K562 (cell line): ENCODE measurements at regions not wholly inside any gene's neighbourhood (a gene's known extent, or its start where the extent isn't known, plus 50 kb on each side); places are given as distances from the start of the nearest gene placed in this dataset.
A peak's percentile ranks its signal among the peaks of the same experiment; 100 is the strongest.

ENCODE experiments used
- ATAC-seq: fragments of 200-7000 bp; cut with Tn5 transposase; 3 replicates; pipeline ENCODE4 v1.9.1; 2020; ENCODE audit warnings: moderate library complexity
- BruUV-seq: library from RNA; stranded (reverse); fragments of 400-500 nt; replicated peaks from 2 replicates; lab custom pipeline; 2021; lab: Mats Ljungman, UMichigan
- CTCF ChIA-PET: fragments of 300-600 bp; formaldehyde crosslinking; extraction: SDS; loops from one replicate; lab custom pipeline; 2021; ENCODE audit warnings: low intra/inter-chr PET ratio; lab: Yijun Ruan, JAX
- POLR2A ChIA-PET: fragments of 300-600, 350-650 bp; sonication (Branson Sonifier 250); formaldehyde crosslinking; extraction: SDS; loops from one replicate; lab custom pipeline; 2021; ENCODE audit warnings: antibody characterized with exemption, inconsistent platforms; lab: Yijun Ruan, JAX
- DNase-seq, 4 experiments: peaks; one replicate each; pipeline versions ENCODE4 v3.0.0 to v3.0.0-alpha.2; 2011 to 2018; ENCODE audit warnings: low spot score in 3 of 4, mixed read lengths in 3 of 4; ENCODE audit errors: extremely low read depth in 1 of 4
- FAIRE-seq: peaks from 2 replicates; lab custom pipeline; 2011; peaks lifted over from hg19 to GRCh38; lab: Jason Lieb, UNC
- H2AFZ ChIP-seq: 2 replicates; pipeline ENCODE4 v1.6.0; 2011; ENCODE audit warnings: low read depth, low read length, control low read depth, inconsistent platforms
- H3K27ac ChIP-seq: fragments of 200-600 bp; 3 replicates; pipeline ENCODE4 v1.8.0; 2011; ENCODE audit warnings: low read depth, mild to moderate bottlenecking, control low read depth, inconsistent platforms, low read length, moderate library complexity, mixed read lengths; ENCODE audit errors: extremely low read depth
- H3K27me3 ChIP-seq, 2 experiments: fragments of 300-600 bp in 1 of 2; 2 replicates in 1 of 2; 3 replicates in 1 of 2; pipeline versions ENCODE4 v1.6.0 to v1.8.0; 2011; ENCODE audit warnings: inconsistent platforms in 2 of 2, low read length in 2 of 2, mild to moderate bottlenecking in 1 of 2, mixed read lengths in 1 of 2, moderate library complexity in 1 of 2; ENCODE audit not compliant: control insufficient read depth in 2 of 2, insufficient read depth in 2 of 2
- H3K36me3 ChIP-seq: fragments of 300-600 bp; 3 replicates; pipeline ENCODE4 v1.8.0; 2011; ENCODE audit warnings: mild to moderate bottlenecking, low read length, inconsistent platforms; ENCODE audit not compliant: control insufficient read depth, insufficient read depth
- H3K4me1 ChIP-seq, 2 experiments: fragments of 200-600 bp in 1 of 2; replicated peaks in 1 of 2; 2 replicates in 1 of 2; 3 replicates in 1 of 2; pipeline versions ENCODE4 v1.5.1 to v1.8.0; 2011; ENCODE audit warnings: inconsistent platforms in 2 of 2, low read length in 2 of 2, mild to moderate bottlenecking in 1 of 2, mixed read lengths in 1 of 2, moderate library complexity in 1 of 2; ENCODE audit not compliant: control insufficient read depth in 2 of 2, insufficient read depth in 2 of 2
- H3K4me2 ChIP-seq: 2 replicates; pipeline ENCODE4 v1.6.1; 2011; ENCODE audit warnings: low read length, control low read depth, inconsistent platforms, mixed read lengths; ENCODE audit not compliant: insufficient read depth
- H3K4me3 ChIP-seq: fragments of 200-600 bp; sonication (generic), shearing (Covaris generic); 2 replicates; pipeline ENCODE4 v1.5.1; 2016; ENCODE audit warnings: control low read depth, inconsistent platforms
- H3K79me2 ChIP-seq: fragments of 200-600 bp; 3 replicates; pipeline ENCODE4 v1.8.0; 2011; ENCODE audit warnings: low read length, inconsistent platforms; ENCODE audit not compliant: control insufficient read depth, insufficient read depth
- H3K9ac ChIP-seq, 2 experiments: 2 replicates each; pipeline versions ENCODE4 v1.6.0 to v1.6.1; 2011; ENCODE audit warnings: low read depth in 2 of 2, low read length in 2 of 2, control low read depth in 1 of 2, inconsistent platforms in 1 of 2, mild to moderate bottlenecking in 1 of 2, mixed read lengths in 1 of 2; ENCODE audit not compliant: insufficient read depth in 1 of 2
- H3K9me1 ChIP-seq: one replicate; pipeline ENCODE4 v1.6.0; 2011; ENCODE audit warnings: inconsistent platforms, mild to moderate bottlenecking, low read length, moderate library complexity; ENCODE audit not compliant: control insufficient read depth, insufficient read depth
- H3K9me3 ChIP-seq: replicated peaks from 2 replicates; pipeline ENCODE4 v1.5.1; 2011; ENCODE audit warnings: low read depth, low read length, inconsistent platforms; ENCODE audit not compliant: control insufficient read depth, insufficient read depth
- H4K20me1 ChIP-seq: replicated peaks from 2 replicates; pipeline ENCODE4 v1.6.1; 2011; ENCODE audit warnings: low read length, inconsistent platforms, mixed read lengths; ENCODE audit not compliant: control insufficient read depth, insufficient read depth
- EZH2 ChIP-seq: IDR thresholded peaks from 2 replicates; pipeline ENCODE4 v1.6.1; 2012; ENCODE audit warnings: low read depth, mild to moderate bottlenecking, inconsistent platforms, low read length, borderline replicate concordance
- FOXK1 ChIP-seq: sonication (generic); formaldehyde crosslinking; IDR thresholded peaks from 2 replicates; pipeline ENCODE4 v1.8.0; 2022; ENCODE audit warnings: missing genetic modification reagents, mild to moderate bottlenecking, borderline replicate concordance
- GATAD2B ChIP-seq: fragments of 450-650 bp; IDR thresholded peaks from 2 replicates; pipeline ENCODE4 v1.6.1; 2017; ENCODE audit warnings: mild to moderate bottlenecking, borderline replicate concordance
- GTF2E2 ChIP-seq: fragments of 200-800 bp; sonication (Bioruptor generic); IDR thresholded peaks from 2 replicates; pipeline ENCODE4 v1.6.1; 2016; ENCODE audit warnings: missing genetic modification characterization, missing compliant biosample characterization
- JUN ChIP-seq, 2 experiments: sonication (generic) in 1 of 2; formaldehyde crosslinking in 1 of 2; IDR thresholded peaks; 2 replicates each; pipeline versions ENCODE4 v1.6.1 to v1.8.0; 2012 to 2022; ENCODE audit warnings: borderline replicate concordance in 2 of 2, mild to moderate bottlenecking in 2 of 2, improper control_type of control experiment in 1 of 2, low read depth in 1 of 2, low read length in 1 of 2, missing genetic modification reagents in 1 of 2
- MAFF ChIP-seq: IDR thresholded peaks from 2 replicates; pipeline ENCODE4 v1.6.1; 2012; ENCODE audit warnings: low read length, improper control_type of control experiment
- MTF1 ChIP-seq: fragments of 250-450 bp; sonication (Bioruptor Pico); IDR thresholded peaks from 2 replicates; pipeline ENCODE4 v1.9.0; 2021; ENCODE audit warnings: moderate library complexity, mild to moderate bottlenecking, inconsistent platforms, borderline replicate concordance
- NCOR1 ChIP-seq: fragments of 450-650 bp; IDR thresholded peaks from 2 replicates; pipeline ENCODE4 v1.6.1; 2016; ENCODE audit warnings: mild to moderate bottlenecking, moderate library complexity
- NR2F6 ChIP-seq: fragments of 450-650 bp; formaldehyde crosslinking; IDR thresholded peaks from 2 replicates; pipeline ENCODE4 v1.4.0; 2020; ENCODE audit warnings: mild to moderate bottlenecking
- XRCC5 ChIP-seq: fragments of 200-400 bp; formaldehyde crosslinking; IDR thresholded peaks from 2 replicates; pipeline ENCODE4 v1.6.1; 2017; ENCODE audit warnings: low read depth, mild to moderate bottlenecking, low read length
- ZEB2 ChIP-seq: fragments of 450-650 bp; IDR thresholded peaks from 2 replicates; pipeline ENCODE4 v1.6.1; 2016
- ZNF324 ChIP-seq: fragments of 250-450 bp; sonication (Bioruptor Pico); IDR thresholded peaks from 2 replicates; pipeline ENCODE4 v1.4.0; 2020; ENCODE audit warnings: mild to moderate bottlenecking
- ZNF408 ChIP-seq: fragments of 250-450 bp; sonication (Bioruptor Pico); IDR thresholded peaks from 2 replicates; pipeline ENCODE4 v1.4.0; 2020; ENCODE audit warnings: low read depth, mild to moderate bottlenecking, moderate library complexity
- WGBS: fragments of 100-300 bp; shearing (Covaris generic); methylation state at CpG from one replicate; pipeline ENCODE4 v1.1.6; 2016; ENCODE audit warnings: low coverage, mixed read lengths; ENCODE audit not compliant: insufficient coverage; ENCODE audit errors: missing lambda C conversion rate; 5-methylcytosine and 5-hydroxymethylcytosine counted together
- in situ Hi-C: fragments of 300-500 bp; cut with MboI; formaldehyde crosslinking; loops from 4 replicates; pipeline ENCODE4 v1.15.0; 2018; ENCODE audit warnings: inconsistent platforms, mixed read lengths
- intact Hi-C: fragments of 100-400 bp; cut with micrococcal nuclease; formaldehyde crosslinking; loops from 2 replicates; pipeline ENCODE4 v1.14.2; 2022
- TF ChIP-seq, protein P1 (sequence below): fragments of 450-650 bp; formaldehyde crosslinking; IDR thresholded peaks from 2 replicates; pipeline ENCODE4 v1.4.0; 2020; ENCODE audit warnings: mild to moderate bottlenecking, moderate library complexity
- TF ChIP-seq, protein P2 (sequence below): fragments of 250-450 bp; sonication (Bioruptor Pico); IDR thresholded peaks from 2 replicates; pipeline ENCODE4 v1.4.0; 2020; ENCODE audit warnings: mild to moderate bottlenecking
- TF ChIP-seq, protein P3 (sequence below): fragments of 450-650 bp; formaldehyde crosslinking; IDR thresholded peaks from 2 replicates; pipeline ENCODE4 v1.4.0; 2020; ENCODE audit warnings: mild to moderate bottlenecking, mixed read lengths
- TF ChIP-seq, protein P4 (sequence below), 3 experiments: IDR thresholded peaks in 2 of 3; conservative IDR thresholded peaks in 1 of 3; 2 replicates each; pipeline ENCODE4 v1.5.1; 2011 to 2012; ENCODE audit warnings: low read length in 3 of 3, mild to moderate bottlenecking in 3 of 3, control low read depth in 2 of 3, improper control_type of control experiment in 1 of 3, inconsistent platforms in 1 of 3, low read depth in 1 of 3, mixed read lengths in 1 of 3, moderate library complexity in 1 of 3; ENCODE audit not compliant: insufficient read depth in 2 of 3

DNA sequence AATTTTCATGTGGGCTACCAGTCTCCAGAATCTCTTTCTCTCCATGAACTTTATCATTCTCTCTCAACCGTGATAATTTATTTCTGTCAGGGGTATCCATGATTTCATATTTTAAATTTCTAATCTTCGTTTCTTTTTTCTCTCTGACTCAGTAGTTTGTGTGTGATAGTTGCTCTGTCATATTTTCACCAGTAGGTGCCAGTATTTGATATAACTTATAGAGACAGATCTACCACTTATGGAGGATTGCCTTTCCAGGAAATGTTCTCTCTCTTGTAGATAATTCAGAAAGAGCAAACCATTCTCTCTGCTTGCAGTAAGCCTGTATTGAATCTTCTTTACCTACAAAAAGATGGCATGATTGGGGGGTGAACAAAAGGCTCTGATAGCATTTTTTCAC is 79.3 kb upstream of the DYNLT3 start:
- H3K9ac ChIP-seq = no peak overlapping the region
- intact Hi-C loops (loop anchor here (1.0 to 2.0 kb wide), 2 partner anchors 240 to 248 kb away; no protein-coding TSS in a partner anchor), in situ Hi-C loops (loop anchor here (10.0 kb wide), 1 partner anchor 248 kb away; no protein-coding TSS in a partner anchor)
- no peaks in the 10 kb centered on the region for H3K36me3 ChIP-seq
- H3K4me1 ChIP-seq = no peaks in the 10 kb centered on the region
- no peaks in the 10 kb centered on the region for H3K9me1 ChIP-seq
- WGBS = 0% methylated on average over 2 of the region's 2 CpGs
- H3K27ac ChIP-seq = no peak overlapping the region
- H3K4me3 ChIP-seq = no peak overlapping the region
- H3K9me3 ChIP-seq = no peaks in the 10 kb centered on the region
- no peak overlapping the region for H3K4me2 ChIP-seq
- no peak overlapping the region for H2AFZ ChIP-seq
- no peaks in the 10 kb centered on the region for H3K27me3 ChIP-seq
- ChIA-PET CTCF (interaction anchor here (1.1 kb wide), 1 partner anchor 248 kb away, joined by 3 read pairs; no protein-coding TSS in a partner anchor), POLR2A (no interaction called here)
- DNase-seq (peak; percentile 12 to 26 (median 16)), FAIRE-seq (no peak), ATAC-seq (peak; percentile 59; the same call in 1 of the 3 replicates)
- H3K79me2 ChIP-seq = no peaks in the 10 kb centered on the region
- no TSS peak for BruUV-seq
- no peaks in the 10 kb centered on the region for H4K20me1 ChIP-seq
- TF ChIP-seq XRCC5 = no peak
- no peak for TF ChIP-seq GTF2E2 (tag)
- no peak for TF ChIP-seq NCOR1
- no peak for TF ChIP-seq ZEB2
- TF ChIP-seq ZNF408 (CRISPR knock-in tag) = no peak
- TF ChIP-seq, protein P1, sequence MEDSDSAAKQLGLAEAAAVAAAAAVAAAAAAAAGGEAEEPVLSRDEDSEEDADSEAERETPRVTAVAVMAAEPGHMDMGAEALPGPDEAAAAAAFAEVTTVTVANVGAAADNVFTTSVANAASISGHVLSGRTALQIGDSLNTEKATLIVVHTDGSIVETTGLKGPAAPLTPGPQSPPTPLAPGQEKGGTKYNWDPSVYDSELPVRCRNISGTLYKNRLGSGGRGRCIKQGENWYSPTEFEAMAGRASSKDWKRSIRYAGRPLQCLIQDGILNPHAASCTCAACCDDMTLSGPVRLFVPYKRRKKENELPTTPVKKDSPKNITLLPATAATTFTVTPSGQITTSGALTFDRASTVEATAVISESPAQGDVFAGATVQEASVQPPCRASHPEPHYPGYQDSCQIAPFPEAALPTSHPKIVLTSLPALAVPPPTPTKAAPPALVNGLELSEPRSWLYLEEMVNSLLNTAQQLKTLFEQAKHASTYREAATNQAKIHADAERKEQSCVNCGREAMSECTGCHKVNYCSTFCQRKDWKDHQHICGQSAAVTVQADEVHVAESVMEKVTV (CRISPR knock-in tag) = peak; percentile 35; the same call in 1 of the 2 replicates
- no peak for TF ChIP-seq EZH2
- no peak for TF ChIP-seq FOXK1 (CRISPR knock-in tag)
- TF ChIP-seq, protein P2, sequence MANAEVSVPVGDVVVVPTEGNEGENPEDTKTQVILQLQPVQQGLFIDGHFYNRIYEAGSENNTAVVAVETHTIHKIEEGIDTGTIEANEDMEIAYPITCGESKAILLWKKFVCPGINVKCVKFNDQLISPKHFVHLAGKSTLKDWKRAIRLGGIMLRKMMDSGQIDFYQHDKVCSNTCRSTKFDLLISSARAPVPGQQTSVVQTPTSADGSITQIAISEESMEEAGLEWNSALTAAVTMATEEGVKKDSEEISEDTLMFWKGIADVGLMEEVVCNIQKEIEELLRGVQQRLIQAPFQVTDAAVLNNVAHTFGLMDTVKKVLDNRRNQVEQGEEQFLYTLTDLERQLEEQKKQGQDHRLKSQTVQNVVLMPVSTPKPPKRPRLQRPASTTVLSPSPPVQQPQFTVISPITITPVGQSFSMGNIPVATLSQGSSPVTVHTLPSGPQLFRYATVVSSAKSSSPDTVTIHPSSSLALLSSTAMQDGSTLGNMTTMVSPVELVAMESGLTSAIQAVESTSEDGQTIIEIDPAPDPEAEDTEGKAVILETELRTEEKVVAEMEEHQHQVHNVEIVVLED (CRISPR knock-in tag) = no peak
- no peak for TF ChIP-seq ZNF324 (CRISPR knock-in tag)
- TF ChIP-seq MTF1 (CRISPR knock-in tag) = no peak
- no peak for TF ChIP-seq JUN (IDR thresholded peaks at IDR 0.05; ENCODE audit: borderline replicate concordance, low read depth, low read length)
- no peak for TF ChIP-seq JUN (CRISPR knock-in tag; IDR thresholded peaks at IDR 0.05; ENCODE audit: borderline replicate concordance)
- TF ChIP-seq MAFF = no peak
- no peak for TF ChIP-seq GATAD2B
- TF ChIP-seq, protein P3, sequence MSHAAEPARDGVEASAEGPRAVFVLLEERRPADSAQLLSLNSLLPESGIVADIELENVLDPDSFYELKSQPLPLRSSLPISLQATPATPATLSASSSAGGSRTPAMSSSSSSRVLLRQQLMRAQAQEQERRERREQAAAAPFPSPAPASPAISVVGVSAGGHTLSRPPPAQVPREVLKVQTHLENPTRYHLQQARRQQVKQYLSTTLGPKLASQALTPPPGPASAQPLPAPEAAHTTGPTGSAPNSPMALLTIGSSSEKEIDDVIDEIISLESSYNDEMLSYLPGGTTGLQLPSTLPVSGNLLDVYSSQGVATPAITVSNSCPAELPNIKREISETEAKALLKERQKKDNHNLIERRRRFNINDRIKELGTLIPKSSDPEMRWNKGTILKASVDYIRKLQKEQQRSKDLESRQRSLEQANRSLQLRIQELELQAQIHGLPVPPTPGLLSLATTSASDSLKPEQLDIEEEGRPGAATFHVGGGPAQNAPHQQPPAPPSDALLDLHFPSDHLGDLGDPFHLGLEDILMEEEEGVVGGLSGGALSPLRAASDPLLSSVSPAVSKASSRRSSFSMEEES (CRISPR knock-in tag) = no peak
- TF ChIP-seq, protein P4, sequence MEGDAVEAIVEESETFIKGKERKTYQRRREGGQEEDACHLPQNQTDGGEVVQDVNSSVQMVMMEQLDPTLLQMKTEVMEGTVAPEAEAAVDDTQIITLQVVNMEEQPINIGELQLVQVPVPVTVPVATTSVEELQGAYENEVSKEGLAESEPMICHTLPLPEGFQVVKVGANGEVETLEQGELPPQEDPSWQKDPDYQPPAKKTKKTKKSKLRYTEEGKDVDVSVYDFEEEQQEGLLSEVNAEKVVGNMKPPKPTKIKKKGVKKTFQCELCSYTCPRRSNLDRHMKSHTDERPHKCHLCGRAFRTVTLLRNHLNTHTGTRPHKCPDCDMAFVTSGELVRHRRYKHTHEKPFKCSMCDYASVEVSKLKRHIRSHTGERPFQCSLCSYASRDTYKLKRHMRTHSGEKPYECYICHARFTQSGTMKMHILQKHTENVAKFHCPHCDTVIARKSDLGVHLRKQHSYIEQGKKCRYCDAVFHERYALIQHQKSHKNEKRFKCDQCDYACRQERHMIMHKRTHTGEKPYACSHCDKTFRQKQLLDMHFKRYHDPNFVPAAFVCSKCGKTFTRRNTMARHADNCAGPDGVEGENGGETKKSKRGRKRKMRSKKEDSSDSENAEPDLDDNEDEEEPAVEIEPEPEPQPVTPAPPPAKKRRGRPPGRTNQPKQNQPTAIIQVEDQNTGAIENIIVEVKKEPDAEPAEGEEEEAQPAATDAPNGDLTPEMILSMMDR (IDR thresholded peaks at IDR 0.05 in 2 of 3, conservative IDR thresholded peaks at IDR 0.05 in 1 of 3; ENCODE audit: insufficient read depth in 2 of 3, low read depth in 1 of 3, low read length in 3 of 3) = peak in 2 of 3 experiments; percentile 13 to 54; a peak in 2 of 6 replicates
- no peak for TF ChIP-seq NR2F6 (CRISPR knock-in tag)
